CD4-positive, alpha-beta T cell treated with Interleukin-10 for 1 hour (primary cell): ENCODE measurements at regions not wholly inside any gene's neighbourhood (a gene's known extent, or its start where the extent isn't known, plus 50 kb on each side); places are given as distances from the start of the nearest gene placed in this dataset.
"Not testable (repeated sequence)": the region's sequence is repeated elsewhere in the genome, so short reads cannot be mapped to it uniquely, and the experiment has no call there.

Source experiments
- DNase-seq: peaks from one replicate; pipeline ENCODE4 v3.0.0-alpha.2; 2020

DNA sequence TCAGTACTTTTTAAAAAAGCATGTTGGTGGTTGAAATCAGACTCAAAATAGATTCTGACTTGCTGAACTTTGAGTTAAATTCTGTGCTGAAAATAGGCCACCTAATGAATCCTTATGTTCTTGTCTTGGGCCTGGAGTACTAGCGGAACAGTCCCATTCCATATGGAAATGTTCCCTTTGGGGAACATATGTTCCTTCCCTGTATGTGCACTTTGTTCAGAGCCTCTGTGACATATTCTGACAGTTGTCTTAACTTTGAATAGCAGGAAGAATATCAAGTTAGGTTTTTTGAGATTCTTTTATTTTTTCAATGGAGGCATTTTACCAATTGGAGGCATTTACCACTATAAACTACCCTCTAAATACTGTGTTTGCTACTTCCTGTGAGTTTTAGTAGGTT, 1667.8 kb downstream of the PLA2G4A start:
- DNase-seq = no peak

DNA sequence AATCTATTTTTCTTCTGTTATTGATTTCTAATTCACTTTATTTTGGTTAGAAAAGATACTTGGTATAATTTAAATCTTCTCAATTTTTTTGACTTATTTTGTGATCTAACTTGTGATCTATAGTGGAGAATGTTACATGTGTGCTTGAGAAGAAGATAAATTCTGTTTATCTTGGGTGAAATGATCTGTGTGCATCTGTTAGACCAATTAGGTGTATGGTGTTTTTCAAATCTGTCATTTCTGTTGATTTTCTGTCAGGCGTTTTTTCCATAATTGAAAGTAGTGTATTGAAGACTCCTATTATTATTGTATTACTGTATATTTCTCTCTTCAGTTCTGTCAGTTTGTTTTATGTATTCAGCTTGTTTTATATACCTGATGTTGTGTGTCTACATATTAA, 1668.3 kb downstream of the PLA2G4A start:
- no peak for DNase-seq

DNA sequence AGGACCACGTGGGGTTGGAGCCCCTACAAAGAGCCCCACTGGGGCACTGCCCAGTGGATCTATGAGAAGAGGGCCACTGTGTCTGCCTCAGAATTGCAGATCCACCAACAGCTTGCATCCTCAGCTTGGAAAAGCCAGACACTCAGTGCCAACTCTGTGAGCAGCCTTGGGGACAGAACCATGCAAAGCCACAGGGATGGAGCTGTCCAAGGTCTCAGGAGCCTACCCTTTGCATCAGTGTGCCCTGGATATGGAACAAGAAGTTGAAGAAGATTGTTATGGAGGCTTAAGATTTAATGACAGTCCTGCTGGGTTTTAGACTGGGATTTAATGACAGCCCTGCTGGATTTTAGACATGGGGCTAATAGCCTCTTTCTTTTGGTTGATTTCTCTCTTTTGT, 1670.9 kb downstream of the PLA2G4A start:
- no peak for DNase-seq

DNA sequence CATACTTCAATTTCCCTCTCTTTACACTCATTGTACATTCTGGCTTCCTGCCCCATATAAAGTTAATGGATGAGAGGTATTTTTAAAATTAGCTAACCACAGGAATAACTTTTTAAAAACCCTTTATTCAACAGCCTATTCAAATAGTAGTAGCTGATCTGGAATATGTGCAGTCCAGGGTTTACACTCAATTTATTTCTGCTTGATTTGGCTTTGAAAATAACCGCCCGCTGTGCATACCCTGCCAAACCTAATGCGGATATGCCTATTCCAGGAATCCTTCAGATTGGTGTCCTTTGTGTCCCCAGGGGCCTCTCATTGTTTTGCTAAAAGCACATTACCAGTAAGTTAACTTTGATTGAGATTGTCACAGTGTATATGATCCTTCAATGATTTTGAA, 1686.2 kb downstream of the PLA2G4A start:
- DNase-seq = no peak

DNA sequence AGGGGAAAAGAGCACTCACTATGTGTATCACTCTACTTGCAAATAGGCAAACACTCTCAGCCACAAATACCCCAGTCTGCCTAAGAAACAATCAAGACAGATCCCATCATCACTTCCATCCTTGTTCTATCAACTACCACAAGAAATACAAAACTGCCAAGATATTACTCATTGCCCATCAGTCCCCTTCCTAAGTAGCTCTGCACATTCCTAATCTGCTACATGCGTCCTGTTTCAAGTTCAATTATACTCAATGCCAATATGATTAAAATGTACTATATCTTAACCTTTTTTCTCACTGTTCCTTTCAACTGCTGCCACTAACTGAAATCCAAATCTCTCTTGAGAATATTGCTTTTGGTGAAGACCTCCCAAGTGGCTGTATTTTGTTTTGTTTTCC, 1688.4 kb downstream of the PLA2G4A start:
- no peak for DNase-seq

DNA sequence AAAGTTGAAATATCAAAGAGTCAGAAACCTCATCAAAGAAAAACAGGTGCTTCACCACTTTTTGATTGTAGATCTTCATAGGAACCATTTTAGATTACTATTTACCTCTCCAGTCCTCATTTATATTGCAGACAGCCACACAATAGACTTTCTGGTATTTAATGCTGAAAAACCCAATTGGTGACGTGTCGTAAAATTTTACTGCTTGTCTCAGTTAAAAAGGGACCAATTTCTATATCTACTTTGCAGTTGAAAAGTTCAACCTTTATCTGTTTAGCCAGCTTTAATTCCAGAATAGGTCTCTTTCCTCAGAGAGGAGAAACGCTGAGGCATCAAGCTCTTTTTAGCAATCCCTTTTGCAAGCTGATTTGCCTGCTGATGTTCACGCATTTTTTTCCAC, 1722.4 kb downstream of the PLA2G4A start:
- DNase-seq = no peak

DNA sequence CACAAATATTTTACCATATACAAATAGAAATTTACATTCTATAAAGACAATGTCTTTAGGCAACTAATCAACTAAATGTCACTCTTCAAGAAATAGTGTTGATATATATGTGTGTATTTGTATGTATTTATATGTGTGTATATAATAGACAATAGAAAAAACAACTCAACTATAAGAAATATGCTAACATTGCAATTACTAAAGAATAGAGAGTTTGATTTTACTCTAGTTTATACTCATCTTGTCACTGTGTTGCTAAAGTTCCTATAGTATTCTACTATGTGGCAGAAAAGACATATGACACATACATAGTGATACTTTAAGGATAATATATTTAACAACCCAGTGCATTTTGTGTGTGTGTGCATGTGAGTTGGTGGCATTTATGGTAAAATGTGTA, 1728.3 kb downstream of the PLA2G4A start:
- no peak for DNase-seq

DNA sequence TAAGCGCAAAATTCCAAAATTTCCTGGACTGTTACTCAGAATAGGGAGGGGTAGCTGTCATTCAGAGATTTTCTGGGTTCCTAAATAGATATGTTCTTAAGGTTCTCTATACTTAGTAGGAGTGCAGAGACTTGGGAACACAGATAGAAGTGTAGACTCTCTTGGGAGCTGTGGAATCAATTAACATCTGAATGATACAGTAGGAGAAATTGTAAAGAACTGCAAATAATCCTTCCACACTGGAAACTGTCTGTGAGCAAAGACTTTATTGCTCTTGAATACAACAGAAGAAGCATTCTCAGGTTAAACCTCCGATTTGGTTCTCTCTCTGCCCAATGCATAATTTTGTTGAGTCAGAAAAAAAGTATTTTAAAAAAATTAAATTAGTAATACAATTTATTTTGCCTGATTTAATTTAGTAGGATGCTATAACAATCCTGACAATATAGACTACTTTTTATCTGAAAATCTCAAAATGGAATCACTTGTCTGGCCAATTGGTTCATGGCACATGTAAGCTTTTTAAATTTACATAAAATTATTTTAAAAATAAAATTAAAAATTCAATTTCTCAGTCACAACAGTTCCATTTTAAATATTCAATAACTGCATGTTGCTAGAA, 1754.3 kb downstream of the PLA2G4A start:
- DNase-seq = no peak

DNA sequence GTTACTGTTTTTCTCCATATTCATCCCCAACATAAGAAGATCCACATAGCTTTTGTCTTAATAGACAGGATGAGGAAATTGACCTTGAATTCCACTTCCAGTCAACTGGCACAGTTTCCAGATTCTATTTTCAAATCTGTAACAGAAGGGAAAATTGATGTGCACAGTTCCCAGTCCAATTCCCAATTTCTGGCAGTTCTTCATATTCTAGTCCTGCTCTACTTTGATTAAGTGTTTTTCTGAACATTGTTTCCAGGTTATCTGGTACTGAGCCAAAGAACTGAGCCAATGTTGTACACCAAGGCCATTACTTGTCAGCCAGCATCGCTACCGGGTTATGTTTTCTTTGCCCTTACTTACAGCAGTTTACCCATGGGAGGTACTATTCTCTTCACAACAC, 1755.4 kb downstream of the PLA2G4A start:
- no peak for DNase-seq

DNA sequence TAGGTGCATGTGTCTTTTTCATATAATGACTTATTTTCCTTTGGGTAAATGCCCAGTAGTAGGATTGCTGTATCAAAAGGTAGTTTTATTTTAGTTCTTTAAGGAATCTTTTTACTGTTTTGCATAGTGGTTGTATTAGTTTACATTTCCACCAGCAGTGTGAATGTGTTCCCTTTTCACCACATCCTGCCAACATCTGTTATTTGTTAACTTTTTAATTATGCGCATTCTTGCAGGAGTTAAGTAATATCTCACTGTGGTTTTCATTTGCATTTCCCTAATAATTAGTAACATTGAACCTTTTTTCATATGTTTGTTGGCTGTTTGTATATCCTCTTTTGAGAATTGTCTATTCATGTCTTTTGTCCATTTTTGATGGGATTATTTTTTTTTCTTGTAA, 1761.9 kb downstream of the PLA2G4A start:
- no peak for DNase-seq

DNA sequence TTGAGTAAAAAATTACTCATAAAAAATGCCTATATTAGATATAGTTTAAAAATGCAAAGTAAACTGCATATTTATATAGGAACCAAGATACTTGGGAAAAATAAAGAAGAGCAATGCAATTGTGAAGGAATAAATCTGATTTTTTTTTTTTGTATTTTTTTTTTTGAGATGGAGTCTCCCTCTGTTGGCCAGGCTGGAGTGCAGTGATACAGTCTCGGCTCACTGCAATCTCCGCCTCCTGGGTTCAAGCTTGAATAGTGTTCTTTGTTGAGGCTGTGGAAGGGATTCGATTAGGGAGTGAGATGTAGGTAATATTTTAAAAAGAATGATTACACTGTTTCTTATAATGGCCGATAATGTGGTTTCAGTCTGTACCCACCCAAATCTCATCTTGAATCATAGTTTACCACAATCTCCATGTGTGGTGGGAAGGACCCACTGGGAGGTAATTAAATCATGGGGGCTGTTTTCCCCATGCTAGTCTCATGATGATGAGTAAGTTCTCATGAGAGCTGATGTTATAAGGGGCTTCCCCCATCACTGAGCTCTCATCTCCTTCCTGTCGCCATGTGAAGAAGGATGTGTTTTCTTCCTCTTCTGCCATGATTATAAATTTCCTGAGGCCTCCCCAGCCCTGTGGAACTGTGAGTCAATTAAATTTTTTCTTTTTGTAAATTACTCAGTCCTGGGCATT, 1765.9 kb downstream of the PLA2G4A start:
- DNase-seq = no peak

DNA sequence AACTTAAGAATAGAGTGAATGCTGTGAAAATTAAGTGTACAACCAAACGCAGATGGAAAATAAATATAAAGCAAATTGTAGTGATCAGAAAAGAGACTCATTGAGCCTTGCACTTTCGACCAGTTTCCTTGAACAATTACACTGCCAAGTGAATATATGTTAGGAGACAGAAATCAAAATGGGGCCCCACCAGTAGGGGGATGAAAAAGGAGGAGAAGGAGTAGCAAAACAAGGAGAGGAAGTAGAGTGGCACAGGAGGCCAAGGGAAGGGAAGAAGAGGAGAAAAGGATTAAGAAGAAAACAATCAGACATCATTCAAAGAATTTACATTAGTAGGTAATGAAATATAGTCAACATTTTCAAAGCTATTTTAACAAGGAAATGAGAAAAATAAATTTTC, 1770.6 kb downstream of the PLA2G4A start:
- DNase-seq = no peak

DNA sequence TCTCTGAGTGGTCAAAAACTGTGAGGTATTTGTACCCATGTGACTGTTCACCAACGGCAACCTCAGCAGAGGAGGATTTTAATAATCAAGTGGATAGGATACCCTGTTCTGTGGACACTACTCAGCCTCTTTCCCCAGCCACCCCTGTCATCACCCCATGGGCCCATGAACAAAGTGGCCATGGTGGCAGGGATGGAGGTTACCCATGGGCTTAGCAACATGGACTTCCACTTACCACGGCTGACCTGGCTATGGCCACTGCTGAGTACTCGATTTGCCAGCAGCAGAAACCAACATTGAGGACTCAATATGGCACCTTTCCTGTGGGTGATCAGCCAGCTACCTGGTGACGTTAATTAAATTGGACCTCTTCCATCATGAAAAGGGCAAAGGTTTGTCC, 1782.7 kb downstream of the PLA2G4A start:
- DNase-seq = no peak

DNA sequence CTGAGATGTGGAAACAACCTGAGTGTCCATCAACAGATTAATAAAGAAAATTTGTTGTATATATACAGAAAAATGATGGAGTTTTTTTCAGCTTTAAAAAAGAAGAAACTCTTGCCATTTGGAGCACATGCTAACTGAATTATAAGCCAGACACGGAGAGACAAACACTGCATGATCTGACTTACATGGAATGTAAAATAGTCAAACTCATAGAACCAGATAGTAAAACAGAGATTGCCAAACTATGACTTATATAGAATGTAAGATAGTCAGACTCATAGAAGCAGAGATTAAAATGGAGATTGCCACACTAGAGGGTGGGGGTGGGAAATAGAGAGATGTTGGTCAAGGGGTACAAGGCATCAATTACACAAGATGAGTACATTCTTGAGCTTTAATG, 1786.6 kb downstream of the PLA2G4A start:
- no peak for DNase-seq

DNA sequence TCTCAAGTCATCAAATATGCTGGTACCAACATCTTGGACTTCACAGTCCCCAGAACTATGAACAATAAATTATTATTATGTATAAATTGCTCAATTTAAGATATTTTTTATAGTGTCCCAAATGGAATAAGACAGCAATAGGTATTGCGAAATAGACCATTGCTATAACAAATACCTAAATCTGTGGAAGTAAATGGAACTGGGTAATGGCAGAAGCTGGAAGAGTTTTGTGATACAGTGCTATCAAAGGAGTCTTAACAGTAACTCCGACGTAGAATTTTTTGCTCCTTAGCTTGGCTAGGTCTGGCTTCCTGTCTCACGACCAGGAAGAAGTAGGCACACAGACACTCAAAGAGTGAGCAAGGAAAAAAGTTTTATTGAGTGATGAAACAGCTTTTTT, 1791.5 kb downstream of the PLA2G4A start:
- no peak for DNase-seq

DNA sequence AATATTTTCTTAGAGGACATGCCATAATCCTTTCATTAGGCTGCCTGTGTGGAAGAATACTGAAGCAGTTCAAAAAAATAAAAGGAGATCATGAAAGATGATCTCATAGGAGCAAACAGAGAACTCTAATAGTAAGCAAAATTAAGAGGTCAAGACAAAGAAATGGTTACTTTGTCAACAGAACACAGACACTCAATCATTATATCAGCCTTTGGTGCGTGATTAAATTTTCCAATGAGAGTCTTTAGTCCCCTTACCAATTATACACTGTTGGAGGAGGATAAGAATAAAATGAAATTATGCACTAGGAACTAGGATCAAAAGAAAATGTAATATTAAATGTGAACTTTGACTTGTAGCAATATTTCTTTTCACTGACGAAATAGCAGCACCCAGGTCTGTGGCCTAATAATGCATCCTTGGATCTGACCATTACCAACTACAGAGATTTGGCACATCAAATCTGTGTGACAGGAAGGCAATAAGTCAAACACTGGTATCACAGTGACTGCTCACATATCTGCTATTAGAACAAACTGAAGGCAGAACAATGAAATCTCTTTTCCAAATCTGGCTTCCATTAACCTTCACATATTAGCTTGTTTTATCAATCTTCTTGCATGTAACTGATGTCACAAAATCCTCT, 1812.9 kb downstream of the PLA2G4A start:
- no peak for DNase-seq

DNA sequence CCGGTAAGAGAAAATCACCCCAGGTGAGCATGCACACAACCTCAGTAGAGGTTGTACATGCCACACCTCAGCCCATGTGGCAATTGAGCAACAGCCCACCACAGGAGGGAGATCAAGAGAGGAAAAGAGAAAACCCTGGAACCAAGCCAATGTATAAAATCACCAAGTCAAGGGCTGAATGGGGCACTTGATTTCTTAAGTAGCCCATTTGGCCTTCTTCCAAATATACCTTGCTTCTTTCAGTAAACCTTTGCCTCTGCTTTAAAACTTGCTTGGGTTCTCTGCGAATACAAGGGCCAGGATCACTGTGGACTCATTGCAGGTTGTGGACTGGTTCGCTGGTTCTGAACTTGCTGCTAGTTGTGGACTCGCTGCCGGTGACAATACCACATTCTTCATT, 1814.0 kb downstream of the PLA2G4A start:
- no peak for DNase-seq

DNA sequence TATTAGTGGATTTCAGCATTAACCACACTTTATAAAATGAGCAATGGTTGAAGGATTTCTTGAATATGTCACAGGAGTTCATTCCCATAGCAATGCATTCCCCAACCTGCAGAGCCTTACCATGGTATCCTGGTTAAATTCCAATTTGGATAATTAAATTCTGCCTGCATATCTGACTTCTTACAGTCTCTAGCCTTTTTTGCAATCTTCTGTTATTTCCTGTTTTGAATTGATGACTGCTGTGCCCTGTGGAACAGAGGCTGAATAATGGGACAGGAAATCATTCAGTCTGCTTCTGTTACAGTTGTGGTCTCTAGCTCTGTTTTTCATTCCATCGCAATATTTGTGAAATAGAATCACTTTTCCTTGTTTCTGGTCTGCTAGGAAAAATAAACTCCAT, 1823.9 kb downstream of the PLA2G4A start:
- no peak for DNase-seq

DNA sequence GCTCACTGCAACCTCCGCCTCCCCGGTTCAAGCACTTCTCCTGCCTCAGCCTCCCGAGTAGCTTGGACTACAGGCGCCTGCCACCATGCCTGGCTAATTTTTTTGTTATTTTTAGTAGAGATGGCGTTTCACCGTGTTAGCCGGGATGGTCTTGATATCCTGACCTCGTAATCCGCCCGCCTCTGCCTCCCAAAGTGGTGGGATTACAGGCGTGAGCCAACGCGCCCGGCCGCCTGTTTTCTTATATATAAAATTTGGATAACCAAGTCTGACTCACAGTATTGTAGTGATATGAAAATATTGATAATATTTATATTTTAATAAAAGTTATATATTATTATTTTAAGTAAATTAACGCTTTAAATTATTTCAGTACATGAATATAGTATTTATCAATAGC, 1821.7 kb downstream of the BRINP3 start:
- not testable (repeated sequence) for DNase-seq

DNA sequence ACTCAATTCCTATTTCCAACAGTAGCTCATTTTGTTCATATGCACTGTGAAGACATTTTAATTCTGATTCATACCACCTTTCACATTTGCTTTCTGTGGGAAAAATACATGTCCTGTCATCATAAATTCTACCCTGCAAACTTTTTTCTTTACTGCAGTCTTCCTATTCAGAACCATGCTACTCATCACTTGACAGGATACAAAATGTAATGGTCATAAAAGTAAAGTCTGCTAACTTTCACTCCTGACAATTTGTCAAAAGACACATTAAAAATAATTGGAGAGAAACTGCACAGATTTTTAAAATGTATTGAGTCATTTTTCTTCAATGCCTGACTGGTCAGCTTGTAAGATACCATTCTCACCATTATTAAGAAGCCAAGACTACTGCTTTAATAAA, 1817.1 kb downstream of the BRINP3 start:
- DNase-seq = no peak

DNA sequence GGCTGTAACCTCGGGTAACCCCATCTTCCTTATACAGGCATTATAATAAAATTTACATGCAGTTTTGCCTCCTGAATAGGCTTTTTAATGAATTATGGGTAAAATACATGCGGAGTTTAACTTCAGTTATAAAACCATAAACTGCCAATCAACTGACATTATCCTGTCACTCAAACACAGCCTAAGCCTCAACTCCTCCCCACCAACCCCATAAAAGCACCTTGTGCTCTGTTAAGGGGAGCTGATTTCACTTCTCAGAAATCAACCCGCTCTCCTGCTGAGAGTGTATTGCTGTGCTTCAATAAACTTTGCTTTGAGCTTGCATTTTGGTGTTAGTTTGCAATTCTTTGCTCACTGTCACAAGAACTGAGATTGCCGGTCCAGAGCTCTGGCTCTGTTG, 1812.2 kb downstream of the BRINP3 start:
- no peak for DNase-seq

DNA sequence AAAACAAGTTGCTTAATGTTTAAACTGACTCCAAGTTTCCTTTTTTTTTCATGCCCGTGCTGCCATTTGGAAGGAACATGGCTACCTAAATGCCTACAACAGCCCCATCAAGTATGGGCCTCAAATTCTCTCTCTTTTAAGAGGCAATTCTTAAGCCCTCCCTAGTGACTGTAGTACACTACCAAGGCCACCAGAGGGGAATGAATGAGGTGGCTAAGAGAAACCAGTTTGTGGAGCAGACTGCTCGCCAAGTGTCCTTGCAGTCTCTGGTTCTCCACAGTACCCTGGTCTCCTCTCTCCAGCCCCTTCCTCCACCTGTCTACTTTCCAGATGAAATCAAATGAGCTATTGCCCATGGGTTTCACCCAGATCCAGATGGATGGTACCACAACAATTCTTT, 1809.6 kb downstream of the BRINP3 start:
- DNase-seq = no peak

DNA sequence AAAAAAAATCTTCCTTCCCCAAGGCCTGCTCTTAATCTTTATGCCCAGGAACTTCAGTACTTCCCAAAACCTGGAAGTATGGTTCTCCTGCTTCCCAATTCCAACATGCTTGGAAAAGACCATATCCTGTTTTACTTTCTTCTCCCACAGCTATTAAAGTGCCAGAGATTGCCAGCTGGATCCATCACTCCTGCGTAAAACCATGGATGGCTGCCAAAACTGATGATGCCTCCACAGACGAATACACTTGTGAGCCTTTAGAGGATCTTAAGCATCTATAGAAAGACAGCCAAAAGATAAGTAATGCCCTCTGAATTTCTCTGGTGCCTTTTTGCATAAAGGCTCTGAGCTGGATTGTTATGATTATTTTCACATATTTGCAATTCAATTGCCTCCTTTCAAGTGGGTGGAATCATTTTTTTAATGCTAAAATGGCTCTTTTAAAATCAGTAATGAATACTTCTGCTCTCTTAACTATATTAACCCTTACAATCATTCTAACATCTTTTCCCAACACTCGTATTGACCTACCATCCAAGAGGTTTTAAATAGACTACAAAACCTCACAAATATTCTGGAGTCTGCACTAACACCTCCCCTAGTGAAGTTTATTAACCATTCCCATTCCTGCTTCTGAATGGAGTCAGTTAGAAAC, 1807.8 kb downstream of the BRINP3 start:
- DNase-seq = no peak

DNA sequence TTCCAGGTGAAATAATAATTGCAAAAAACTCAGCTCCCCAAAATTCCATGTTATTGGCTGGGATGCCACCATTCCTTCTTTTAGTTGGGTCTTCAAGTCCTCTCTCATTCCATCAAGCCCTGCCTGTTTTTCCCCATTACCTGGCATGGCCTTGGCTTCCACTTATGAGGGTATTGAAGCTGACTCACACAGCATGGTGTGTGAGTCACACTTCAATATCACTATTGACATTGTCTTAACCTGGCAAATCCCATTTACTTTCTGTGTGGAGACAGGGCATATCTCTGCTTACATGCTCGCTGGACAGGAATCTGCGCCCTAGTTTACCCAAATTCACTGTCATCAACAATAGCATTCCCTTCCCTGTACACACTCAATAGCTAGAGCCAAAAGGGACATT, 1806.8 kb downstream of the BRINP3 start:
- DNase-seq = no peak
